Prostate gland (tissue), 2 donors: ENCODE measurements at regions not wholly inside any gene's neighbourhood (a gene's known extent, or its start where the extent isn't known, plus 50 kb on each side); places are given as distances from the start of the nearest gene placed in this dataset.

Experiments
- DNase-seq: peaks from one replicate; pipeline ENCODE4 v3.0.0-alpha.2; 2019; ENCODE audit warnings: low spot score
- H3K27ac ChIP-seq, 2 donors: fragments of 200-600 bp; sonication (generic); 2 replicates each; pipeline ENCODE4 v1.5.1; 2017 to 2019
- H3K27me3 ChIP-seq: fragments of 200-600 bp; sonication (generic); replicated peaks from 2 replicates; pipeline ENCODE4 v1.5.1; 2019; ENCODE audit not compliant: insufficient read depth
- H3K36me3 ChIP-seq, 2 donors: fragments of 200-600 bp; sonication (generic); 1 replicate in 1 of 2; 2 replicates in 1 of 2; pipeline versions ENCODE4 v1.5.1 to v1.8.1; 2017 to 2019
- H3K4me1 ChIP-seq: fragments of 200-600 bp; sonication (generic); replicated peaks from 2 replicates; pipeline ENCODE4 v1.5.1; 2019
- H3K4me3 ChIP-seq, 2 donors: fragments of 200-600 bp; sonication (generic); 2 replicates each; pipeline ENCODE4 v1.5.1; 2017 to 2019
- H3K9me3 ChIP-seq: fragments of 200-600 bp; sonication (generic); 2 replicates; pipeline ENCODE4 v1.5.1; 2017
- CTCF ChIP-seq, 4 experiments: fragments of 200-600 bp in 2 of 4; fragments of 450-650 bp in 2 of 4; sonication (generic) in 2 of 4; IDR thresholded peaks; 1 replicate in 3 of 4; 2 replicates in 1 of 4; pipeline ENCODE4 v1.5.1; 2016 to 2019; ENCODE audit warnings: antibody characterized with exemption in 4 of 4, mild to moderate bottlenecking in 2 of 4, moderate library complexity in 2 of 4
- POLR2A ChIP-seq: fragments of 450-650 bp; IDR thresholded peaks from one replicate; pipeline ENCODE4 v1.6.1; 2016; ENCODE audit warnings: antibody characterized with exemption, mild to moderate bottlenecking
- POLR2AphosphoS5 ChIP-seq: sonication (generic); formaldehyde crosslinking; IDR thresholded peaks from one replicate; pipeline ENCODE4 v1.6.1; 2017; ENCODE audit warnings: antibody characterized with exemption
- WGBS: methylation state at CpG from one replicate; pipeline ENCODE4 v1.1.5; 2018; 5-methylcytosine and 5-hydroxymethylcytosine counted together
- intact Hi-C: fragments of 100-400 bp; cut with DNase I; formaldehyde crosslinking; loops from one replicate; pipeline ENCODE4 v1.14.2; 2022

GRCh38 chr1:187971851-187972250 is 1143.1 kb downstream of the PLA2G4A start:
- Histone ChIP-seq H3K9me3 (no peaks in the 10 kb centered on the region), H3K4me3 (no peak overlapping the region), H3K36me3 (no peaks in the 10 kb centered on the region), H3K27ac (no peak overlapping the region), H3K4me1 (no peaks in the 10 kb centered on the region), H3K27me3 (no peaks in the 10 kb centered on the region)
- no peak for DNase-seq
- no peak for TF ChIP-seq POLR2A
- peak; percentile 30 for TF ChIP-seq POLR2AphosphoS5
- 47% methylated on average over 2 of the region's 2 CpGs for WGBS
- intact Hi-C loops, result no loop called here

- H3K36me3 ChIP-seq, result no peaks in the 10 kb centered on the region
- intact Hi-C loops, result no loop called here
- no peak overlapping the region for H3K4me3 ChIP-seq
- no peak overlapping the region for H3K27ac ChIP-seq
- no peaks in the 10 kb centered on the region for H3K27me3 ChIP-seq
- no peak for TF ChIP-seq POLR2A
- no peak for TF ChIP-seq CTCF (IDR thresholded peaks at IDR 0.05)
- DNase-seq, result no peak
- no peaks in the 10 kb centered on the region for H3K9me3 ChIP-seq
- no peaks in the 10 kb centered on the region for H3K4me1 ChIP-seq
Measured at GRCh38 chr1:187977298-187977697, 1148.5 kb downstream of the PLA2G4A start.

- WGBS, result 88% methylated on average over 4 of the region's 4 CpGs
- no peak for DNase-seq
- no peak overlapping the region for H3K4me3 ChIP-seq
- no peaks in the 10 kb centered on the region for H3K27me3 ChIP-seq
- no peak for TF ChIP-seq CTCF (IDR thresholded peaks at IDR 0.05)
- no peaks in the 10 kb centered on the region for H3K36me3 ChIP-seq
- H3K9me3 ChIP-seq, result no peaks in the 10 kb centered on the region
- no peaks in the 10 kb centered on the region for H3K4me1 ChIP-seq
- no peak overlapping the region for H3K27ac ChIP-seq
- intact Hi-C loops, result no loop called here
Measured at GRCh38 chr1:187985145-187985896, 1156.6 kb downstream of the PLA2G4A start.

GRCh38 chr1:187985897-187986654 is 1157.3 kb downstream of the PLA2G4A start:
- Histone ChIP-seq H3K27ac (no peak overlapping the region), H3K4me1 (no peaks in the 10 kb centered on the region), H3K4me3 (no peak overlapping the region), H3K9me3 (no peaks in the 10 kb centered on the region), H3K36me3 (no peaks in the 10 kb centered on the region), H3K27me3 (no peaks in the 10 kb centered on the region)
- TF ChIP-seq POLR2A (no peak), POLR2AphosphoS5 (no peak), CTCF (IDR thresholded peaks at IDR 0.05) (no peak)
- intact Hi-C loops, result no loop called here
- 78% methylated on average over 3 of the region's 3 CpGs for WGBS
- no peak for DNase-seq

- Histone ChIP-seq H3K36me3 (no peaks in the 10 kb centered on the region), H3K4me1 (no peaks in the 10 kb centered on the region), H3K4me3 (no peak overlapping the region), H3K9me3 (no peaks in the 10 kb centered on the region), H3K27me3 (no peaks in the 10 kb centered on the region), H3K27ac (no peak overlapping the region)
- TF ChIP-seq POLR2AphosphoS5, result no peak
- no peak for TF ChIP-seq POLR2A
- TF ChIP-seq CTCF (IDR thresholded peaks at IDR 0.05), result no peak
- DNase-seq, result no peak
- 97% methylated on average over 1 of the region's 1 CpG for WGBS
- intact Hi-C loops, result no loop called here
Measured at GRCh38 chr1:187987236-187987776, 1158.6 kb downstream of the PLA2G4A start.
